Pancreas (tissue), 10 donors: ENCODE measurements at regions not wholly inside any gene's neighbourhood (a gene's known extent, or its start where the extent isn't known, plus 50 kb on each side); places are given as distances from the start of the nearest gene placed in this dataset.

ENCODE experiments used
- ATAC-seq, 4 donors: fragments of 200-7000 bp; cut with Tn5 transposase; one replicate each; pipeline versions ENCODE4 v1.8.0 to v1.9.1; 2020; ENCODE audit warnings: mild to moderate bottlenecking in 4 of 4, moderate library complexity in 4 of 4
- DNase-seq, 6 donors: peaks; one replicate each; pipeline ENCODE4 v3.0.0-alpha.2; 2020
- FAIRE-seq: peaks from 2 replicates; lab custom pipeline; 2012; peaks lifted over from hg19 to GRCh38; lab: Jason Lieb, UNC
- H3K27ac ChIP-seq, 4 donors: fragments of 200-600 bp; sonication (generic); 1 replicate in 3 of 4; 2 replicates in 1 of 4; pipeline versions ENCODE4 v1.5.0 to v1.8.0; 2020
- H3K27me3 ChIP-seq, 4 donors: fragments of 200-600 bp; one replicate each; pipeline ENCODE4 v1.8.0; 2021
- H3K36me3 ChIP-seq, 3 donors: fragments of 200-600 bp; sonication (generic) in 1 of 3; one replicate each; pipeline versions ENCODE4 v1.5.0 to v1.8.0; 2020 to 2021
- H3K4me1 ChIP-seq, 3 donors: fragments of 200-600 bp; one replicate each; pipeline ENCODE4 v1.8.0; 2021
- H3K4me3 ChIP-seq, 4 donors: fragments of 200-600 bp; sonication (generic) in 2 of 4; one replicate each; pipeline versions ENCODE4 v1.5.0 to v1.8.0; 2020 to 2021
- H3K9me3 ChIP-seq, 4 donors: fragments of 200-600 bp; one replicate each; pipeline ENCODE4 v1.8.0; 2021
- CTCF ChIP-seq, 4 donors: fragments of 200-600 bp; sonication (generic) in 3 of 4; IDR thresholded peaks; one replicate each; pipeline versions ENCODE4 v1.5.0 to v1.8.0; 2021; ENCODE audit warnings: antibody characterized with exemption in 4 of 4
- WGBS, 2 donors: extraction: QIAGEN DNeasy Blood & Tissue Kit; methylation state at CpG; one replicate each; pipeline ENCODE4 v1.1.7; 2013; 5-methylcytosine and 5-hydroxymethylcytosine counted together
- intact Hi-C, 3 donors: fragments of 100-400 bp; cut with DNase I; formaldehyde crosslinking; loops; one replicate each; pipeline versions ENCODE4 v1.11.1 to v1.14.2; 2022
- donor health status: healthy with polysubstance abuse.
- donor health status: DM: no; HTN: no; CAD: no; lungs with moderate emphysema.
- donor health status: DM: no; HTN: no; CAD: no.
- donor health status: control.
- donor health status: control.
- donor health status: Bipolar disorder and iron deficiency.
- donor health status: DM: yes; HTN: yes; CAD: no.
- donor health status: DM: no; HTN: no; CAD: no.
- donor health status: DM: no; HTN: no; CAD: no.
- donor health status: DM: yes; HTN: yes; CAD: no.

GRCh38 chr6:108774555-108774954 lies 73.7 kb upstream of the ARMC2 start:
- 73 to 74% methylated on average over 3 of the region's 3 CpGs for WGBS, 2 donors
- Histone ChIP-seq H3K36me3 (no peaks in the 10 kb centered on the region), H3K27me3 (no peaks in the 10 kb centered on the region), H3K4me1 (peaks cover 0 to 2% (median 2%) of the 10 kb centered on the region in 3 donors), H3K9me3 (no peaks in the 10 kb centered on the region), H3K4me3 (no peak overlapping the region), H3K27ac (no peak overlapping the region)
- FAIRE-seq (no peak), DNase-seq (no peak), ATAC-seq (no peak)
- intact Hi-C loops = no loop called here
- TF ChIP-seq CTCF (IDR thresholded peaks at IDR 0.05) = no peak

GRCh38 chr6:108777536-108777935 lies 70.7 kb upstream of the ARMC2 start:
- no peaks in the 10 kb centered on the region for H3K36me3 ChIP-seq
- ATAC-seq (no peak), FAIRE-seq (no peak), DNase-seq (no peak)
- H3K4me3 ChIP-seq = no peak overlapping the region
- intact Hi-C loops = no loop called here
- peaks cover 0 to 8% (median 0%) of the 10 kb centered on the region in 3 donors for H3K4me1 ChIP-seq
- no peak overlapping the region for H3K27ac ChIP-seq
- H3K9me3 ChIP-seq = no peaks in the 10 kb centered on the region
- 91 to 94% methylated on average over 5 of the region's 5 CpGs for WGBS, 2 donors
- H3K27me3 ChIP-seq = no peaks in the 10 kb centered on the region
- TF ChIP-seq CTCF (IDR thresholded peaks at IDR 0.05) = no peak

- no peaks in the 10 kb centered on the region for H3K27me3 ChIP-seq
- H3K4me1 ChIP-seq = peaks cover 0 to 15% (median 0%) of the 10 kb centered on the region in 3 donors
- H3K4me3 ChIP-seq = no peak overlapping the region
- H3K9me3 ChIP-seq = no peaks in the 10 kb centered on the region
- intact Hi-C loops = no loop called here
- no peak for DNase-seq
- FAIRE-seq = no peak
- ATAC-seq = no peak
- H3K27ac ChIP-seq = no peak overlapping the region
- 87 to 88% methylated on average over 7 of the region's 7 CpGs for WGBS, 2 donors
- no peaks in the 10 kb centered on the region for H3K36me3 ChIP-seq
- TF ChIP-seq CTCF (IDR thresholded peaks at IDR 0.05) = no peak
These were observed 69.6 kb upstream of the ARMC2 start for GRCh38 chr6:108778421-108779186.

GRCh38 chr6:108779536-108780275 lies 68.5 kb upstream of the ARMC2 start:
- H3K27ac ChIP-seq = no peak overlapping the region
- DNase-seq = no peak
- H3K4me3 ChIP-seq = no peak overlapping the region
- intact Hi-C loops = loop anchor here in 2 of 3 donors (10.0 kb wide), 1 partner anchor 225 kb away; no protein-coding TSS in a partner anchor
- H3K4me1 ChIP-seq = peaks cover 0 to 15% (median 0%) of the 10 kb centered on the region in 3 donors
- no peaks in the 10 kb centered on the region for H3K36me3 ChIP-seq
- H3K9me3 ChIP-seq = no peaks in the 10 kb centered on the region
- WGBS, 2 donors = 82 to 83% methylated on average over 6 of the region's 6 CpGs
- no peak for FAIRE-seq
- ATAC-seq = no peak
- no peaks in the 10 kb centered on the region for H3K27me3 ChIP-seq
- no peak for TF ChIP-seq CTCF (IDR thresholded peaks at IDR 0.05)
